GM19328 (cell line): ENCODE measurements at regions not wholly inside any gene's neighbourhood (a gene's known extent, or its start where the extent isn't known, plus 50 kb on each side); places are given as distances from the start of the nearest gene placed in this dataset.
"Not testable (repeated sequence)": the region's sequence is repeated elsewhere in the genome, so short reads cannot be mapped to it uniquely, and the experiment has no call there.

Experiments used
- ATAC-seq: cut with Tn5 transposase; IDR thresholded peaks from one replicate; pipeline ENCODE4 v1.9.1; 2021; ENCODE audit warnings: mild to moderate bottlenecking, moderate library complexity; ENCODE audit not compliant: unreplicated experiment

- no peak for ATAC-seq
Measured at GRCh38 chr10:78335691-78336401, 302.2 kb downstream of the RPS24 start.

GRCh38 chr10:78336402-78336791, 302.7 kb downstream of the RPS24 start:
- no peak for ATAC-seq

GRCh38 chr10:78337016-78337415, 303.4 kb downstream of the RPS24 start:
- no peak for ATAC-seq

GRCh38 chr10:78337646-78338391, 304.2 kb downstream of the RPS24 start:
- ATAC-seq, result no peak

- no peak for ATAC-seq
Measured at GRCh38 chr10:78338717-78339116, 305.1 kb downstream of the RPS24 start.

DNA sequence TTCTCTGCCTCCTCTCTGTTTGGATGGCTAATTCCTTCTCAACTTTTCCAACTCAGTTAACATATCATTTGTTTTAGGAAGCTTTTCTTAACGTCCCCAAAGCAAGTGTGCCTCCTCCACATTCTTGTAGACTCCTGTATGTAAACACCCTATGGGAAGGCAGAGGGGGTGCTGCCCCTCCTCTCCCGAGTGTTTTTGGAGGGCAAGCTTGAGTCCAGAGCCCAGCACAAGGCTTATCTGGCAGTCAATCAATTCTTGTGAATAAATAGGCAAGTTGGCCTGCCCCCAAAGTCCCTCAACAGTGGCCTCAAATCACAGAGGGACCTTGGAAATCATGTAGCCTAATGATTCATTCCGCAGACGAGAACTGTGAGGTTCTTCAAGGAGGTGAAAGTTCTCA, 305.6 kb downstream of the RPS24 start:
- no peak for ATAC-seq

- no peak for ATAC-seq
Measured at GRCh38 chr10:78341953-78342614, 308.4 kb downstream of the RPS24 start.

- no peak for ATAC-seq
Measured at GRCh38 chr10:78342827-78343653, 309.4 kb downstream of the RPS24 start.

GRCh38 chr10:78344257-78344656, 310.6 kb downstream of the RPS24 start:
- not testable (repeated sequence) for ATAC-seq

GRCh38 chr10:78345515-78345914, 311.9 kb downstream of the RPS24 start:
- ATAC-seq, result not testable (repeated sequence)

DNA sequence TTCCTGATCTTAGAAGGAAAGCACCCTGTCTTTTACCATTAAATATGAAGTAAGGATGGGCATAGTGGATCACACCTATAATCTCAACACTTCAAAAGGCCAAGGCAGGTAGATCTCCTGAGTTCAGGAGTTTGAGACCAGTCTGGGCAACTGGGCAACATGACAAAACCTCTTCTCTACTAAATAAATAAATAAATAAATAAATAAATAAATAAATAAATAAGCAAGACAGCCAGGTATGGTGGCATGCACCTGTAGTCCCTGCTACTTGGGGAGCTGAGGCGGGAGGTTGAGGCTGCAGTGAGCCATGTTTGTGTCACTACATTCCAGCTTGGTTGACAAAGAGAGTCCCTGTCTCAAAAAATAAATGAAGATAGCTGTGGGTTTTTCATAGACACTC, 313.1 kb downstream of the RPS24 start:
- ATAC-seq, result no peak

GRCh38 chr10:78348411-78349164, 314.9 kb downstream of the RPS24 start:
- no peak for ATAC-seq

DNA sequence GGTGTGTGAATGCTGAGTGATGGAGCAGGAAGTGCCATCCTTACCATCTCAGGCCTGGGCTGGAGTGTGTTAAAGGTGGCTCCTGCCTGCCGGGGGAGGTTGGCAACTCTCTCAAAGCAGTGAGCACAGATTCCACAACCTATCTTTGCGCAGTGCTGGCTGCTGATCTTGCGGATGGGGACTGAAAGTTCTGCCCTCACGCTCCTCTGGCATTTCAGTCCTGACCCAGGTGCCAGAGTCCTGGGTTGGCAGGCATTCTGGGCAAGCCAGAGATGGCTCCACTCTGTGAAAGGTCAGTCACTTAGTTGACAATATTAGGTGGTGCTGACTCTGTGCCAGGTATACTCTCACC, 315.5 kb downstream of the RPS24 start:
- no peak for ATAC-seq

- no peak for ATAC-seq
Measured at GRCh38 chr10:78349911-78350663, 316.4 kb downstream of the RPS24 start.

DNA sequence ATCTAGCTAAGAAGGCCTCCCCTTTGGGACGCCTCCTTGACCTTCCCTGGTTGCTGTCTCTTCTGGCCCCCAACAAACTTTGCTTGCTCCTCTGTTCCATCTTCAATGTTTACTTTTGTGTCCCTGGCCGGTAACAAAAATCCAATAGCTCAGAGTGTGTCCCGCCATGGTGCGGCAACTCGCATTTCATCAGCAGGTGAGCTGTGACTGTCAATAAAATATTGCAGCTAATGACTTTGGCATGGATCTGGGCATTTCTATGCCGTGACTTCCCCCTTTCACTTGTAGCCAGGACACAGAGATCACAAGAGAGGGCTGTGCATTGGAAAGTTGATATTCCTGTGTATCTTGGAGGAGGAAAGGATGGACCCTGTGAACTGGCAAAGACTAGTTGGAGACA, 317.6 kb downstream of the RPS24 start:
- no peak for ATAC-seq

DNA sequence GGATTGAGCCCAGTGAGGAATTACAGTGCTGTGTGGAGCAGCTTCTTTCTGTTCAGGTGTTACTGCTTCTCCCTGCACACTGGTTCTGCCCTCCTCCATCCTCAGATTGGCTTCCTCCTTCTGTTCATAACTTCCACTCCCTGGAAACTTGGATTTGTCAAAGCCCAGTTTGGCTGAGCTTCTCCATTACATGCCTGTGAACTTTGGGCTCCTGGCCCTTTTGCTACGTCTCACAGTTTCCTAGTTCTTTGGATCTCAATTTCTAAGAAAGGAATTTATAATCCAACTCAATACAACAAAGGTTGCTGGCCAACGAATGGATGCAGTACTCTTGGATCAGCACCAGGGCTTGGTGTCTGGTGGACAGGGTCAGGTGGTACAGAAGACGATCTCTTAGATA, 318.1 kb downstream of the RPS24 start:
- ATAC-seq, result no peak

- ATAC-seq, result no peak
Measured at GRCh38 chr10:78353636-78354035, 320.0 kb downstream of the RPS24 start.

DNA sequence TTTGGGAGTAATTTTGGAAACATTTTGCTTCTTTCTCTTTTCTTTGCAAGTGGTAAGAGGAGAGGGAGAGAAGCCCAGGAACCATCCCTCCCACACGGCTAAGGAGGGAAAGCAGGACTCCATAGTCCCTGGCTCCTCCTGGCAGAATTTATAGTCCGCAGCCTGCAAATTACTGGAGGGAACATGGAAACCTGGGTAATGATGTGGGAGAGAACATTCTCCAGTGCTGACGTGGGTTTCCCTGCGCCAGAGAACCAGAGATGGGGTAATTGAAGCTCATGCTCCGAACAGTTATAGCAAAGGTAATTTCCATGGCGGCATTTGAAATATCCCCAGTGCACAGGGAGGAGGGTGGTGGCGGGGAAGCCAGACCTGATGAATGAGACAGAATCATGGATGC, 320.4 kb downstream of the RPS24 start:
- no peak for ATAC-seq

GRCh38 chr10:78356291-78356900, 322.7 kb downstream of the RPS24 start:
- ATAC-seq, result no peak
